ENCODE measurements at regions not wholly inside any gene's neighbourhood (a gene's known extent, or its start where the extent isn't known, plus 50 kb on each side); places are given as distances from the start of the nearest gene placed in this dataset.

- TF ChIP-seq EZH2 (IDR thresholded peaks at IDR 0.05; ENCODE audit: borderline replicate concordance) (no peak), CTCF (IDR thresholded peaks at IDR 0.05; ENCODE audit: poor library complexity) (no peak)
Observed at GRCh38 chr10:84789026-84789425, 460.6 kb downstream of the CCSER2 start.
